Stimulated activated CD4-positive, alpha-beta T cell treated with anti-CD3 and anti-CD28 coated beads, Interleukin-15, amount 100 ng/mL, for 24 hours (primary cell): ENCODE measurements at regions not wholly inside any gene's neighbourhood (a gene's known extent, or its start where the extent isn't known, plus 50 kb on each side); places are given as distances from the start of the nearest gene placed in this dataset.
A peak's percentile ranks its signal among the peaks of the same experiment; 100 is the strongest.

Experiments used
- DNase-seq: peaks from one replicate; pipeline ENCODE4 v3.0.0-alpha.2; 2020

GRCh38 chr5:168193493-168194250 lies 97.8 kb upstream of the WWC1 start:
- no peak for DNase-seq

GRCh38 chr5:168195110-168195509 lies 96.3 kb upstream of the WWC1 start:
- no peak for DNase-seq

- DNase-seq: no peak
These were observed 93.1 kb upstream of the WWC1 start for GRCh38 chr5:168198359-168198758.

- DNase-seq: no peak
These were observed 88.4 kb upstream of the WWC1 start for GRCh38 chr5:168202996-168203395.

- DNase-seq: no peak
These were observed 87.3 kb upstream of the WWC1 start for GRCh38 chr5:168204165-168204564.

GRCh38 chr5:168207450-168208029 lies 83.9 kb upstream of the WWC1 start:
- no peak for DNase-seq

GRCh38 chr5:168209244-168209995 lies 82.0 kb upstream of the WWC1 start:
- DNase-seq: no peak

- no peak for DNase-seq
These were observed 81.4 kb upstream of the WWC1 start for GRCh38 chr5:168209997-168210396.

- DNase-seq: no peak
These were observed 80.2 kb upstream of the WWC1 start for GRCh38 chr5:168211245-168211644.

GRCh38 chr5:168211936-168212335 lies 79.5 kb upstream of the WWC1 start:
- no peak for DNase-seq

GRCh38 chr5:168214071-168214470 lies 77.4 kb upstream of the WWC1 start:
- no peak for DNase-seq

GRCh38 chr5:168214886-168215285 lies 76.6 kb upstream of the WWC1 start:
- no peak for DNase-seq

GRCh38 chr5:168215646-168216045 lies 75.8 kb upstream of the WWC1 start:
- DNase-seq: no peak

GRCh38 chr5:168216989-168217388 lies 74.5 kb upstream of the WWC1 start:
- DNase-seq: no peak

- DNase-seq: no peak
These were observed 73.9 kb upstream of the WWC1 start for GRCh38 chr5:168217497-168217896.

- DNase-seq: no peak
These were observed 72.7 kb upstream of the WWC1 start for GRCh38 chr5:168218746-168219145.

- DNase-seq: peak; percentile 40
These were observed 71.7 kb upstream of the WWC1 start for GRCh38 chr5:168219515-168220410.

- DNase-seq: no peak
These were observed 67.4 kb upstream of the WWC1 start for GRCh38 chr5:168224085-168224484.

- no peak for DNase-seq
These were observed 65.4 kb upstream of the WWC1 start for GRCh38 chr5:168226012-168226411.

- peak; percentile 21 for DNase-seq
These were observed 64.4 kb upstream of the WWC1 start for GRCh38 chr5:168227001-168227400.

- no peak for DNase-seq
These were observed 63.4 kb upstream of the WWC1 start for GRCh38 chr5:168227973-168228615.

- DNase-seq: no peak
These were observed 62.8 kb upstream of the WWC1 start for GRCh38 chr5:168228668-168229067.

GRCh38 chr5:168234133-168234532 lies 57.3 kb upstream of the WWC1 start:
- DNase-seq: no peak
